ENCODE measurements at regions not wholly inside any gene's neighbourhood (a gene's known extent, or its start where the extent isn't known, plus 50 kb on each side); places are given as distances from the start of the nearest gene placed in this dataset.

DNA sequence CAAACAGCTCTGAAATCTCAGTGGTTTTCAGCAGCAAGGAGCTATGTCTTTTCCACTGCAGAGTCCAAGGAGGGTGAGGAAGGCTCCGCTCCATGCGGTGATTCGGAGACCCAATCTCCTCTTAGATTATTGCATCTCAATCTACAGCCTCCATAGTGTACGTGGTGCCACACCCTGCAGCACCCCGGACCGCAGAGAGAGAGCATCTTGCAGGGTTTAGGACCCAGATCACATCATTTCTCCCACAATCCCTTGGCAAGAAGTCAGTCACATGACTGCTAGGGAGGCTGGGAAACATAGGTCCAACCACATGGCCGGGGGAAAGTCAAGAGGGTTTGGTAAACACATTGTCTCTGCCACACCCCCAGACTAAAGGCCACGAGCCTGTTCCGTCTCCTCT, 209.4 kb upstream of the TMEM132C start:
- TF ChIP-seq, protein P1, sequence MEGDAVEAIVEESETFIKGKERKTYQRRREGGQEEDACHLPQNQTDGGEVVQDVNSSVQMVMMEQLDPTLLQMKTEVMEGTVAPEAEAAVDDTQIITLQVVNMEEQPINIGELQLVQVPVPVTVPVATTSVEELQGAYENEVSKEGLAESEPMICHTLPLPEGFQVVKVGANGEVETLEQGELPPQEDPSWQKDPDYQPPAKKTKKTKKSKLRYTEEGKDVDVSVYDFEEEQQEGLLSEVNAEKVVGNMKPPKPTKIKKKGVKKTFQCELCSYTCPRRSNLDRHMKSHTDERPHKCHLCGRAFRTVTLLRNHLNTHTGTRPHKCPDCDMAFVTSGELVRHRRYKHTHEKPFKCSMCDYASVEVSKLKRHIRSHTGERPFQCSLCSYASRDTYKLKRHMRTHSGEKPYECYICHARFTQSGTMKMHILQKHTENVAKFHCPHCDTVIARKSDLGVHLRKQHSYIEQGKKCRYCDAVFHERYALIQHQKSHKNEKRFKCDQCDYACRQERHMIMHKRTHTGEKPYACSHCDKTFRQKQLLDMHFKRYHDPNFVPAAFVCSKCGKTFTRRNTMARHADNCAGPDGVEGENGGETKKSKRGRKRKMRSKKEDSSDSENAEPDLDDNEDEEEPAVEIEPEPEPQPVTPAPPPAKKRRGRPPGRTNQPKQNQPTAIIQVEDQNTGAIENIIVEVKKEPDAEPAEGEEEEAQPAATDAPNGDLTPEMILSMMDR (IDR thresholded peaks at IDR 0.05): no peak
- TF ChIP-seq POLR2A (IDR thresholded peaks at IDR 0.05): no peak
